ENCODE measurements at regions not wholly inside any gene's neighbourhood (a gene's known extent, or its start where the extent isn't known, plus 50 kb on each side); places are given as distances from the start of the nearest gene placed in this dataset.

DNA sequence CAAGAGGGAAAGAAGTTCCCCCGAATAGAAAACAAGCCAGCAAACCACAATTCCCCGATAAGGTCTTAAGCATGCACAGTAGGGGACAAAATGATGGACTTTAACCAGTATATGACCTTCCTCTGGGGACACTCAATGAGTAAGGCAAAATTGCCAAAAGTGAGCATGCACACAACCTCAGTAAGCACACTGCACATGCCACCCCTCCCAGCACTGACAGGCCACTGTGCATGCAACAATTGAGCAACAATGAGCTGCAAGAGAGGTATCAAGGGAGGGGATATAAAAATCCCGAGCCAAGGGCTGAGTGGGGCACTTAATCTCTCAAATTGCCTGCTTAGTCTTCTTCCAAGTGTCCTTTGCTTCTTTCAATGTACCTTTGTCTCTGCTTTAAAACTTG lies 935.8 kb upstream of the SLC39A10 start:
- Histone ChIP-seq H3K4me1 (ENCODE audit: control insufficient read depth in 1 of 2, insufficient read depth in 2 of 2, low read depth in 1 of 2, low read length in 1 of 2) (no peaks in the 10 kb centered on the region; a peak in 1 of 4 replicates), H3K9ac (no peak overlapping the region), H3K27me3 (ENCODE audit: insufficient read depth) (no peaks in the 10 kb centered on the region; the same call in 1 of the 2 replicates), H3K4me2 (no peak overlapping the region), H3F3A (replicated peaks; ENCODE audit: insufficient read depth) (no peaks in the 10 kb centered on the region), H3K79me2 (ENCODE audit: insufficient read depth) (no peaks in the 10 kb centered on the region), H3K9me3 (no peaks in the 10 kb centered on the region), H3K27ac (ENCODE audit: low read depth in 2 of 2, low read length in 1 of 2) (no peak overlapping the region), H3K9me2 (no peaks in the 10 kb centered on the region), H4K20me1 (ENCODE audit: insufficient read depth) (no peaks in the 10 kb centered on the region), H3K4me3 (ENCODE audit: low read depth in 2 of 2, low read length in 1 of 2) (no peak overlapping the region), H3K36me3 (replicated peaks in 1 of 2; ENCODE audit: control insufficient read depth in 1 of 2, insufficient read depth in 2 of 2, low read length in 1 of 2) (no peaks in the 10 kb centered on the region), H2AFZ (ENCODE audit: low read depth) (no peak overlapping the region)
- CTCF ChIA-PET, result no interaction called here
- no peak for DNase-seq
- TF ChIP-seq TEAD4 (IDR thresholded peaks at IDR 0.05; ENCODE audit: borderline replicate concordance, insufficient read depth), result no peak
- TF ChIP-seq TAF1 (IDR thresholded peaks at IDR 0.05; ENCODE audit: borderline replicate concordance, low read depth, low read length), result no peak
- TF ChIP-seq FOSL2 (IDR thresholded peaks at IDR 0.05; ENCODE audit: borderline replicate concordance, low read depth), result no peak
- TF ChIP-seq GATA2 (CRISPR knock-in tag; IDR thresholded peaks at IDR 0.05), result no peak
- no peak for TF ChIP-seq TCF12 (IDR thresholded peaks at IDR 0.05)
- TF ChIP-seq MEF2A (IDR thresholded peaks at IDR 0.05; ENCODE audit: borderline replicate concordance, low read depth), result no peak
- TF ChIP-seq FOXM1 (IDR thresholded peaks at IDR 0.05; ENCODE audit: low read depth), result no peak
- TF ChIP-seq, protein P1, sequence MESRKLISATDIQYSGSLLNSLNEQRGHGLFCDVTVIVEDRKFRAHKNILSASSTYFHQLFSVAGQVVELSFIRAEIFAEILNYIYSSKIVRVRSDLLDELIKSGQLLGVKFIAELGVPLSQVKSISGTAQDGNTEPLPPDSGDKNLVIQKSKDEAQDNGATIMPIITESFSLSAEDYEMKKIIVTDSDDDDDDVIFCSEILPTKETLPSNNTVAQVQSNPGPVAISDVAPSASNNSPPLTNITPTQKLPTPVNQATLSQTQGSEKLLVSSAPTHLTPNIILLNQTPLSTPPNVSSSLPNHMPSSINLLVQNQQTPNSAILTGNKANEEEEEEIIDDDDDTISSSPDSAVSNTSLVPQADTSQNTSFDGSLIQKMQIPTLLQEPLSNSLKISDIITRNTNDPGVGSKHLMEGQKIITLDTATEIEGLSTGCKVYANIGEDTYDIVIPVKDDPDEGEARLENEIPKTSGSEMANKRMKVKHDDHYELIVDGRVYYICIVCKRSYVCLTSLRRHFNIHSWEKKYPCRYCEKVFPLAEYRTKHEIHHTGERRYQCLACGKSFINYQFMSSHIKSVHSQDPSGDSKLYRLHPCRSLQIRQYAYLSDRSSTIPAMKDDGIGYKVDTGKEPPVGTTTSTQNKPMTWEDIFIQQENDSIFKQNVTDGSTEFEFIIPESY (IDR thresholded peaks at IDR 0.05; ENCODE audit: borderline replicate concordance, low read depth), result no peak
- TF ChIP-seq YY1 (IDR thresholded peaks at IDR 0.05; ENCODE audit: low read depth), result no peak
- no peak for TF ChIP-seq SIN3A (IDR thresholded peaks at IDR 0.05; ENCODE audit: borderline replicate concordance, low read depth, low read length)
- no peak for TF ChIP-seq RFX5 (IDR thresholded peaks at IDR 0.05; ENCODE audit: low read length)
- TF ChIP-seq, protein P2, sequence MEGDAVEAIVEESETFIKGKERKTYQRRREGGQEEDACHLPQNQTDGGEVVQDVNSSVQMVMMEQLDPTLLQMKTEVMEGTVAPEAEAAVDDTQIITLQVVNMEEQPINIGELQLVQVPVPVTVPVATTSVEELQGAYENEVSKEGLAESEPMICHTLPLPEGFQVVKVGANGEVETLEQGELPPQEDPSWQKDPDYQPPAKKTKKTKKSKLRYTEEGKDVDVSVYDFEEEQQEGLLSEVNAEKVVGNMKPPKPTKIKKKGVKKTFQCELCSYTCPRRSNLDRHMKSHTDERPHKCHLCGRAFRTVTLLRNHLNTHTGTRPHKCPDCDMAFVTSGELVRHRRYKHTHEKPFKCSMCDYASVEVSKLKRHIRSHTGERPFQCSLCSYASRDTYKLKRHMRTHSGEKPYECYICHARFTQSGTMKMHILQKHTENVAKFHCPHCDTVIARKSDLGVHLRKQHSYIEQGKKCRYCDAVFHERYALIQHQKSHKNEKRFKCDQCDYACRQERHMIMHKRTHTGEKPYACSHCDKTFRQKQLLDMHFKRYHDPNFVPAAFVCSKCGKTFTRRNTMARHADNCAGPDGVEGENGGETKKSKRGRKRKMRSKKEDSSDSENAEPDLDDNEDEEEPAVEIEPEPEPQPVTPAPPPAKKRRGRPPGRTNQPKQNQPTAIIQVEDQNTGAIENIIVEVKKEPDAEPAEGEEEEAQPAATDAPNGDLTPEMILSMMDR (IDR thresholded peaks at IDR 0.05), result no peak
- TF ChIP-seq, protein P3, sequence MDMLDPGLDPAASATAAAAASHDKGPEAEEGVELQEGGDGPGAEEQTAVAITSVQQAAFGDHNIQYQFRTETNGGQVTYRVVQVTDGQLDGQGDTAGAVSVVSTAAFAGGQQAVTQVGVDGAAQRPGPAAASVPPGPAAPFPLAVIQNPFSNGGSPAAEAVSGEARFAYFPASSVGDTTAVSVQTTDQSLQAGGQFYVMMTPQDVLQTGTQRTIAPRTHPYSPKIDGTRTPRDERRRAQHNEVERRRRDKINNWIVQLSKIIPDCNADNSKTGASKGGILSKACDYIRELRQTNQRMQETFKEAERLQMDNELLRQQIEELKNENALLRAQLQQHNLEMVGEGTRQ (IDR thresholded peaks at IDR 0.05; ENCODE audit: borderline replicate concordance, low read depth, low read length), result no peak
- no peak for TF ChIP-seq POLR2AphosphoS5 (IDR thresholded peaks at IDR 0.05; ENCODE audit: low read depth, low read length)
- TF ChIP-seq RCOR1 (IDR thresholded peaks at IDR 0.05; ENCODE audit: low read length), result no peak
- no peak for TF ChIP-seq RAD21 (IDR thresholded peaks at IDR 0.05; ENCODE audit: low read length)
- no peak for TF ChIP-seq NFIC (IDR thresholded peaks at IDR 0.05; ENCODE audit: borderline replicate concordance)
- POLR2A ChIA-PET, result no interaction called here
- WGBS (ENCODE audit: low lambda C conversion rate), result 14% methylated on average over 2 of the region's 3 CpGs
